Skeletal muscle cell (primary cell): ENCODE measurements at regions not wholly inside any gene's neighbourhood (a gene's known extent, or its start where the extent isn't known, plus 50 kb on each side); places are given as distances from the start of the nearest gene placed in this dataset.
"Not testable (repeated sequence)": the region's sequence is repeated elsewhere in the genome, so short reads cannot be mapped to it uniquely, and the experiment has no call there.

ENCODE experiments used
- DNase-seq: peaks from one replicate; pipeline ENCODE4 v3.0.0-alpha.2; 2010; ENCODE audit warnings: low read depth
- H3K4me3 ChIP-seq: 2 replicates; pipeline ENCODE4 v1.5.1; 2011; ENCODE audit warnings: low read depth, mild to moderate bottlenecking, control low read depth, low read length, moderate library complexity

DNA sequence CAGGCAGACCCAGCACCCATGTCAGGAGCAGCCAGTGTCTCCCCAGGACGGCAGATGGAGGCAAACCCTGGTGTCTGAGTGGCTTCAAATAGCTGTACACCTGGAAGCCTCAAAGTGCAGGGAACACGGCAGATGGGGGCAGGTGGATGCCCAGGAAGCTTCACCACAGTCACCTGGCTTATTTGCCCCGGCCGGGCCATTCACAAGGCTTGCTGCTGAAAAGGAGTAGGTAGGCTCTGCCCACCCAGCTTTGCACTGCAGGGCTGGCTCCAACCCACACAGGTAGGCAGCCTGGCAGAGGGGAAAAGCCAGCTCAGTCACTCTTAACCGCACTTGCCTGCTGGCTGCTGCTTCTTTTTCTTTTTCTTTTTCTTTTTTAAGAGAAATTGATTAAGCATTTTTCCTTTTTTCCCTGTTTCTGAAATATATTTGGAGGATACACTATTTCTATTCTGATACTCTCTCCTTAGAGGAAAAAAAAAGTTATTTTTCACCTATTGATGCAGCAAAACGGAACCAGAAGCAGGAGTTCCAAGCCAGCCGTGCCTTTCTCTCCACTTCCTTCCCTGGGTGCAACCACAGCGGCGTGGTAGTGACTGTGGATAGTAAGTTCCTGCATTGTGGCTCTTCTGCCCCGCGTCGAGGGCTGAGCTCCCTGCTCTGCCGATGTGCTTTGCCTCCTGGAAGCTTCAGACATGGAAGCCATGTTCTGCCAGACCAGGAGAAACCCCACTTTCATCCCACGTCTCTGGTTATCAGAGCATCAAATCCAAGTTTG is 118.3 kb downstream of the KLF6 start:
- DNase-seq, result no peak
- H3K4me3 ChIP-seq, result no peak overlapping the region

DNA sequence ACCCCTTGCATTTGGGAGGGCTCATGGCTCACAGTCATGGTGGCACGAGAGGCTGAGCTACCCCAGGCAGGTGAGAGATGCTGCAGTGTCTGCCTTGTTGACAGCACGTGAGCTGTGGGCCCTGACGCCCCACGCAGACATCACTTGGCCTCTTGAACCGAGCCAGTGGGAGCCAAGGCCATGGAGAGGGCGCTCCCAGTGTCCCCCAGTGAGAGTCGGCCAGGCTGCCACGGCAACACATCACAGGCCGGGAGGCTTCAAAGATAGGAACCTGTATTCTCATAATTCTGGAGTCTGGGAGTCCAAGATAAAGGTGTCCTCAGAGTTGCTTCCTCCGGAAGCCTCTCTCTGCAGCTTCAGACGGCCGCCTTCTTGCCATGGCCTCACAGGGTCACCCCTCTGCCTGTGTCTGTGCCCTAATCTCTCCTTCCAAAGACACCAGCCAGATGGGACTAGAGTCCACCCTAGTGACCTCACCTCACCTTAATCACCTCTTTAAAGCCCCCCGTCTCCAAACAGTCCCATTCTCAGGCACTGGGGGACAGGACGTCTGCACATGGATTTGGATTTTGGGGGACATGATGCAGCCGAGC is 119.6 kb downstream of the KLF6 start:
- no peak for DNase-seq
- no peak overlapping the region for H3K4me3 ChIP-seq

DNA sequence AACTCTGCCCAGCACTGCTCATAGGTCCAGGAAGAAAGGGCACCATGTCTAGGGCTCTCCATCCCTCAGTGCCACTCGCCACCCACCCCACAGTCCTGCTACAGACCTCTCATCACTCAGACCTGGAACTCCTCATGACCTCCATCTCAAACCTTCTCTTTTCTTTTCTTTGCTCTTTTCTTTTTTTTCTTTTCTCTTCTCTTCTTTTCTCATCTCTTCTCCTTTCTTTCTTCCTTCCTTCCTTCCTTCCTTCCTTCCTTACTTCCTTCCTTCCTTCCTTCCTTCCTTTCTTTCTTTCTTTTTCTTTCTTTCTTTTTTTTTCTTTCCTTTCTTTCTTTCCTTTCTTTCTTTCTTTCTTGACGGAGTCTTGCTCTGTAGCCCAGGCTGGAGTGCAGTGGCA is 122.2 kb downstream of the KLF6 start:
- DNase-seq, result no peak
- H3K4me3 ChIP-seq, result no peak overlapping the region

DNA sequence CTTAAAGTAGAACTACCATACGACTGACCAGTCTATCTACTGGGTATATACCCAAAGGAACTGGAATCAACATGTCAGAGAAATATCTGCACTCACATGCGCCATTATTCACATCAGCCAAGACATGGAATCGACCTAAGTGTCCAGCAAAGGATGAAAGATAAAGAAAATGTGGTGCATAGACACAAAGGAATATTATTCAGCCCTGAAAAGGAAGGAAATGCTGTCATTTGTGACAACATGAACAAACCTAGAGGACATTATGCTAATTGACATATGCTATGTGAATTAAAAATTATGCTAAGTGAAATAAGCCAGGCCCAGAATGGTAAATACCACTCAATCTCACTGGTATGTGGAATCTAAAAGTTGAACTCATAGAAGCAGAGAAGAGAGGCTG is 123.7 kb downstream of the KLF6 start:
- H3K4me3 ChIP-seq, result no peak overlapping the region

DNA sequence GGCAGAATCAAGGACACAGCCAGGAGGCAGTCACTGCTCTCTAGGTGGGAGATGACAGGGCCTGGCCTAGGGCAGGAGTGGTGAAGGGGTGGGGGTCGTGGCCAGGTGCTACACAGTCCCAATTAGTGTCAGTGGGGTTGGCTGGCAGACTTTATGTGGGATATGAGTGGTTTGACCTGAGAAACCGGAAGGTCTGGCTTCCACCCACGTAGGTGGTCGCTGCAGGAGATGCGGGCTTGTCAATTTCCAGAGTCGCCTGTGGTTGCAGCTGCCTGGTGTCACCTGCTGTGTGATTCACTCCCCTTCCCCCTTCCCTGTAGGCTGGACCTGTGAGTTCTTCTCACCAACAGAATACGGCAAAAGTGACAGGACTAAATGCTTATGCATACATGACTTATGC is 124.3 kb downstream of the KLF6 start:
- no peak for DNase-seq
- no peak overlapping the region for H3K4me3 ChIP-seq

More for the DNA sequence above, 123.7 kb downstream of the KLF6 start:
- DNase-seq, result no peak

DNA sequence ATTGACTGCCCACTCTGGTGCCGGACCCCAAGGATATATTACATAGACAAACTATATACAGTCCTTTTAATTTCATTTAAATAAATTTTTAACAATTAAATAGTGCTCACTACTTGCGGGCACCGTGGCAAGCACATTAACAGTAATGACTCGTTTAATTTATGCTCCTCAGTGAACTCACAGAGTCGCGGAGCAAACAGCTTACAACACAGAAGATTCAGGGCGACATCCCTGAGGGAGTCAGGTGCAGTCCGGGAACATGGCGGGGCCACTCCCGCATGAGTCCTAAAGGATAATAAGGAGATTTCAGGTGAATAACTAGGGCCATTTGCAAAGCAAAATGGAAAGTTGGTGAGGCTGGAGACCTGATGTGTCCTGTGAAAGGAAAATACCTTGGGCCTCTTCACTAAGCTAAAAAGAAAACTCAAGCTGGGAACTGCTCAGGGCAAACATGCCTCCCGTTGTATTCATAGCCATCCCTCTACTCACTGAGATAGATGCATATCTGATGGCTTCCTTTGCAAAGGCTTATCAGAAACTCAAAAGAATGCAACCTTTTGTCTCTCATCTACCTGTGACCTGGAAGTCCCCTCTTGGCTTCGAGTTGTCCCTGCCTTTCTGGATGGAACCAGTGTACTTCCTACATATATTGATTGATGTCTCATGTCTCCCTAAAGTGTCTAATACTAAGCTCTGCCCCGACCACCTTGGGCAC is 125.6 kb downstream of the KLF6 start:
- no peak for DNase-seq
- no peak overlapping the region for H3K4me3 ChIP-seq

DNA sequence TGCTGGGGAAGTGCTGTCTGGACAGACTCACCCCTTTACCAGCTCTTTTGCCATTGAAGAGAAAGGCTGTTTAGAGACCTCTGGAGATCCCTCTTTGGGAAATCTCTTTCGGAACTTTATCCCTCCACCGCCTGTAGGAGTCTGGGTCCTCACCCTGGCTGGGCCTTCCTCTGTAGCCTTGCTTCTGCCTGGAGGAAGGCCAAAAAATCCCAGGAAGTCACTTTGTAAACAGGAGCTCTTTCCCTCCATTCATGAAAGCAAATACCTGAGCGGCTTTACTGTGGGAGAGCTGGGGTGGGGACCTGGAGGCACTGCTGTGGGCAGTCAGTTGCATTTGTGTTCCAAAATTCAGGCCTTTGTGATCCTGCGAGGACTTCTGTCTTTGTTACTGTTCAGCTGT is 126.2 kb downstream of the KLF6 start:
- H3K4me3 ChIP-seq, result no peak overlapping the region
- DNase-seq, result no peak

DNA sequence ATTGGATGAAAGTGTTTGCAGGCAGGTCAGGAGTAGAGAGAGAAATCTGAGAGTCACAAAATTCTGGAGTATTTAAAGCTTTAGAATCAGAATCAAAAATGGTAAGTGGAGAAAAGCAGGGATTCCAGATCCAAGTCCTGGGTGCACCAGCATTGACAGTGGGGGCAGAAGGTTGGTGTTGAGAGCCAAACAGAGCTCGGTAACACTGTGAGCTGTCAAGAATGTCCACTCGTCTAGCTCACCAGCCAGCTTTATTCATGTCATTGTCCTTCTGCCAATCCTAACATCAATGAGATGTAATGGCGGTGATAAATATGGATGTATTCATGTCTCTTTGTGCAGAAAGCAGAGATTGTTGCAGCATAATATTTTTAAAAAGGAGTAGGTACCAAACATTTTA is 128.8 kb downstream of the KLF6 start:
- no peak overlapping the region for H3K4me3 ChIP-seq
- no peak for DNase-seq

DNA sequence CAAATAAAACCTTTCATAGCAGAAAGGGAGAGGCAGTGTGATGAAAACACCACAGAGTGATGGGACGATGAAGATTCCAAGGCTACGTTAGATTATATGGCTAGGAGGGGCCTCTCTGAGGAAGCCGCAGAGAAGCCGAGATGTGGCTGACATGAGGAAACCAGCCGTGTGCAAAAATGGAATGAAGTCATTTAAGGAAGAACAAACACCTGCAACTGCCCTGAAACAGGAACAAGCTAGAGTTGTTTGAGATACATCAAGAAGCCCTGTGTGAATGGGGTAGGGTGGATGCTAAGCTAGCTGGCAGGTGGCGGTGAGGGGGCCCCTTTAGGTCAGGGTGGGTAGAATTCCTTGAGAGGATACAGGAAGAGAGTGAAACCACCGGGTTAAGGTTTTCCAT is 129.5 kb downstream of the KLF6 start:
- DNase-seq, result no peak
- no peak overlapping the region for H3K4me3 ChIP-seq

DNA sequence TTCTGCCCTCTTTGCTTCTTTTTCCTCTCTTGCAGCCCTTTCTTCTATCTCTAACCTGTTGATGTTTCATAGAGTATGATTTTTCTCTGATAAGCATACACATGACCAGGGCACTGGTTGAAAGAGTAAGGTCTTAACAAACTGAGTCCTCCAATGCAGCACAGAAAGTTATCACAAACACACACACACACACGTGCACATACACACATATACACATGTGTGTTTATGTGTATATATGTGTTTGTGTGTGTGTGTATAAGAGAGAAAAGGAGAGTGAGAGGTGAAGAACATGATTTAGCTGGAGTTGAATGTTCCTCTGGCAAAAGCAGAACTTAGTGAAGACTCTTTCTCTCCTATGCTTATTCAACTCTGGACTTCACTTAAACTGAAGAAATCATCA is 130.0 kb downstream of the KLF6 start:
- DNase-seq, result no peak
- H3K4me3 ChIP-seq, result no peak overlapping the region

DNA sequence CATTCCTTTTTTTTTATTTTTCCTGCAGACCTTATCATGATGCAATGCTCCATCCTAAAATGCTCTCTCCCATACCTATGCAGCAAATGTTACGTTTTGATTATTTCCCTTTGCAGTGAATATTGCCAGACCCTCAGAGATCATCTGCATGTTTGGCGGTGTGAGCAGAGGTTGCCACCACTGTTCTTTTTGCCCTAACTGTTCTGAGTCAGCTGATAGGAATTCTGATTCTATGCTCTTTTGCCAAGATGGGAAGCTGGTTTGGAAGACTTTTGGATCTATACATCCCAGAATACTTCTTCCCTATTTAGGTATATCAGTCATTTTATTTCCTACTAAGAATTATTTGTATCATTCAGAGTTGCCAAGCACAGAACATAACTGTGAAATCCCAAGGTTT is 130.5 kb downstream of the KLF6 start:
- no peak overlapping the region for H3K4me3 ChIP-seq
- no peak for DNase-seq

DNA sequence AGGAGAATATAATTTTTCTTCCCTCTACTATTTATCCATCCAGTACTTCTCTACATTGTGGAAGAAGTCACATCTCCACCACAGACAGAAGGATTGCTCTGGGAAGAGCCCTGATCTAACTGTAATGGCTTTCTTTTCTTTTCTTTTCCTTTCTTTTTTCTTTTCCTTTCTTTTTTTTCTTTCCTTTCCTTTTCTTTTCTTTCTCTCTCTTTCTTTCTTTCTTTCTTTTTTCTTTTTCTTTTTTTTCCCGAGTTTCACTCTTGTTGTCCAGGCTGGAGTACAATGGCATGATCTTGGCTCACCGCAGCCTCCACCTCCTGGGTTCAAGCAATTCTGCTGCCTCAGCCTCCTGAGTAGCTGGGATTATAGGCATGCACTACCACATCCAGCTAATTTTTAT is 131.7 kb downstream of the KLF6 start:
- H3K4me3 ChIP-seq, result peak overlapping the region; percentile 8
- DNase-seq, result not testable (repeated sequence)

DNA sequence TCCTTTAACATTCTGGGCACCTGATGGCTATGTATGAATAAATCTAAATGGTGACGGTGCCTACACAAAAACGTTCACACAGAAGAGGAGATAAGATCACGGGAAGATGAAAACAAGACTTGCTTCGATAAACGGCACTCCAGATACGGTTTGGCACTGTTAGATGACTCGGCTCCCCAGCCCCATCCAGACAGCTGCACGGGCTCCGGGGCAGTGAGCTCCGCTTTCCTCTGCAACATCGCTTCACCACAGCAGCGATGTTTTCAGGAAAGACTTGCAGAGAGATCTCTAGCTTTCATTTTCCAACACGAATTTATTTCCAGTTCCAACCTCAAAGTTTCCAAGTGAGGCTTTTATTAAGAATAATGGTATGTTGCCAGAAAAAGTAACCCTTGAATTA is 132.1 kb downstream of the KLF6 start:
- no peak for DNase-seq
- H3K4me3 ChIP-seq, result peak overlapping the region; percentile 8

DNA sequence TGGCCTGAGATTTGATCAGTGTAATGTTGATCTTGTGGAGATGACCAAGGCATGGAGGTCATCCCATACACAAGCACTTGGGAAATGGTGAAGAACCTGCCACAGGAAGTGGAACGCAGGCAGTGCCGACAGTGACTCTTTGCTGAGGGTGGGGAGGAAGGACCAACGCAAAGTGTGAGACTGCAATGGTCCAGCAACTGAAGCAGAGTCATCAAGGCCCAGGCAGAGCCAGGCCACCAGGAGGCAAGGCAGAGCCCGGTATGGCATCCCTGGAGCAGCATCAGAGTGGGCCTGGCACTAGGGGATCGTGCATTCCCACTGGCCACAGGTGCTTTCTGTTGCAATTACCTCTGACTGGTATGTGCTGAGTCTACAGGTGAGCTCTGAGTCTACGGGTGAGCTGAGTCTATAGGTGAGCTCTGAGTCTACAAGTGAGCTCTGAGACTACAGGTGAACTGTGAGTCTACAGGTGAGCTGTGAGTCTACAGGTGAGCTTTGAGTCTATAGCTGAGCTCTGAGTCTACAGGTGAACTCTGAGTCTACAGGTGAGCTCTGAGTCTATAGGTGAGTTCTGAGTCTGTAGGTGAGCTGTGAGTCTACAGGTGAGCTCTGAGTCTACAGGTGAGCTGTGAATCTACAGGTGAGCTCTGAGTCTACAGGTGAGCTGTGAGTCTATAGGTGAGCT is 132.9 kb downstream of the KLF6 start:
- DNase-seq, result no peak
- no peak overlapping the region for H3K4me3 ChIP-seq

DNA sequence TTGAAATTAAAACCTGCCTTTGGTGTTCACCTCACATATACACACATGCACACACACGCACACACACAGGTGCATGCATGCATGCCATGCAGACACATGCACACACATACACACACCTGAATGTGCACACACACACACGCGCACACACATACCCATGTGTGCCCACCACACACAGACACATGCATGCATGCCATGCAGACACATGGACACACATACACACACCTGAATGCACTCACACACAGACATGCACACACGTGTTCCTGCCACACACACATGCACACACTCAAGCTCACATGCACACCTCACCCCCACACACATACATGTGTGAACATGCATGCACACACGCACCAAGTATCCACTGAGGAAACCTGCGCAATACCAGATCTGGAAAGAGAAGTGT is 136.4 kb downstream of the KLF6 start:
- no peak overlapping the region for H3K4me3 ChIP-seq
- DNase-seq, result no peak

DNA sequence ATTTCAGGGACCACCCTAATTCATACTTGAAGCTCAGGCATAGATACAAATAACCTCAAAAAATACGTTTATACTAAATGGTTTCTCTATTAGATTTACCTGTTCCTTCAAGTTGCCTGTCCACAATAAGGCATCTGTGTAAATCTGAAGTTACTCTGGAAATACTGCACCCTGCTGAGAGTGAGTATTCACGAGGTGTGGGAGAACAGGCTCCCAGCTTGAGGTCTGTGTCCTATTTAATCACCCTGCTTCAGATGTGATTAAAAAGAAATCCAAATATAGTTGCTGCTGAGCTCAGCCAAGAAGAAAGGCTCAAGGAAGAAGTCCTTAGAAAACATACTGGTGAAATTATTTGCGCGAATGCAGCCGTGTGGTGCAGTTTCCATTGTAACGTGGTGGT is 136.8 kb downstream of the KLF6 start:
- DNase-seq, result no peak
- H3K4me3 ChIP-seq, result no peak overlapping the region

DNA sequence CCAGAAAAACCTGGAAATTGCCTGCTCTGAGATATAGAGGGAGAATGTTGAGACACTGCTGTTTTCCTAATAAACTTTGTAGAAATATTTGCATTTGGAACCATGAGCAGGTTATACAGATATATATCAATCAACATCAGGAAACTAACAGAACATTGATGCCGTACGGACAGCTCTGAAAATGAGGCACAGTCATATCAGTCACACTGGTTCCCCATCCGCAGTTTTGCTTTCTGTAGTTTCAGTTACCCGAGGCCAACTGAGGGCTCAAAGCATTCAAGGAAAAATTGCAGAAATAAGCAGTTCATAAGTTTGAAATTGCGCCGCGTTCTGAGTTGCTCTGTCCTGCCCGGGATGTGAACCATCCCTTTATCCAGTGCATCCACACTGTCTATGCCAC is 137.9 kb downstream of the KLF6 start:
- H3K4me3 ChIP-seq, result no peak overlapping the region
- DNase-seq, result no peak

DNA sequence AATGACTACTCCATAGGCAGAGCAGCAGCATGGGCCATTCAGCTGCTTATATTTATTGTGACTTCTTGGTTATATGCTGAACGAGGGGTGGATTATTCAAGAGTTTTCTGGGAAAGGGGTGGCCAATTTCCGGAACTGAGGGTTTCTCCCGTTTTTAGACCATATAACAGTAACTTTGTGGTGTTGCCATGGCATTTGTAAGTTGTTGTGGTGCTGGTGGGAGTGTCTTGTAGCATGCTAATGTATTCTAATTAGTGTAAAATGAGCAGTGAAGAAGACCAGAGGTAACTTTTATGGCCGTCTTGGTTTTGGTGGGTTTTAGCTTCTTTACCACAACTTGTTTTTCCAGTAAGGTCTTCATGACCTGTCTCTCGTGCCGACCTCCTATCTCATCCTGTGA is 139.6 kb downstream of the KLF6 start:
- DNase-seq, result no peak
- H3K4me3 ChIP-seq, result no peak overlapping the region

DNA sequence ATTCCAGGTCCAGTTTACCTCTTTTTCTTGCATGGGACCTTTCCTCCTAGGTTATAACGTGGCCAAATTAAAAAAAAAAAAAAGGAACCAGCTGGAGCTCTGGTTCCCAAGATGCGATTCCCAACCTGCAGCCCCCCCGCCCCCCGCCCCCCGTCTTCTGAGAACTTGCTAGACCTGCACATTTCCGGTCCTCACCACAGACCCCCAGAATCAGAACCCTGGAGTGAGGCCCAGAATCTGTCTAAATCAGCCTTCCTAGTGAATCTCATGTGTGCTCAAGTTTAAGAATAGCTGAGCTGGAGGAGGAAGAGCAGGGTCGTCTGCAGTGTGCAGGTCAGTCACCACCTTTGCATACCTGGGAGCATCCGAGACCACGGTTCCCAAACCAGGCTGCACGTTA is 144.2 kb downstream of the KLF6 start:
- no peak overlapping the region for H3K4me3 ChIP-seq
- DNase-seq, result no peak

DNA sequence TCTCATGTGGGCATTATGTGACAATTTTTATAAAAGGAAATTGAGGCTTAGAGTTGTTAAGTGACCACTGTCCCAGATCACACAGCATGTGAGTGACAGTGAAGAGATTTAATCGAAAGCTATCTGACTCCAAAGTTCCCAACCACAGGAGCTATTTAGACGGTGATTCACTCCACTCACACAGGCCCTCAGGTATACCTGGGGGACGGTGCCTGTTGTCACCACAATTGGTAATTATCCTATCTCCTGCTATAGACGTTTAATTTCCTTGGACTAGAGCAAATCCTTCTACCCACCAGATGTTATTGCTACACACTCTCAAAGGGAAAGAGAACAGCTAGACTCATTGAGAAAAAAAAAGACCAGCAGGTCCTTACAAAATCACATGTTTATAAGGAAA is 145.5 kb downstream of the KLF6 start:
- DNase-seq, result no peak
- no peak overlapping the region for H3K4me3 ChIP-seq
